Osteocyte (in vitro differentiated cells): ENCODE measurements at regions not wholly inside any gene's neighbourhood (a gene's known extent, or its start where the extent isn't known, plus 50 kb on each side); places are given as distances from the start of the nearest gene placed in this dataset.

ENCODE experiments used
- DNase-seq: peaks from one replicate; pipeline ENCODE4 v3.0.0; 2021; ENCODE audit warnings: mixed read lengths; ENCODE audit not compliant: unreplicated experiment; ENCODE audit errors: extremely low spot score
- H3K27ac Mint-ChIP-seq: one replicate; pipeline ENCODE4 v1.8.0; 2021; ENCODE audit warnings: mild to moderate bottlenecking, mixed read lengths; ENCODE audit not compliant: unreplicated experiment
- H3K27me3 Mint-ChIP-seq: one replicate; pipeline ENCODE4 v1.8.0; 2021; ENCODE audit warnings: mixed read lengths; ENCODE audit not compliant: unreplicated experiment
- H3K36me3 Mint-ChIP-seq: one replicate; pipeline ENCODE4 v1.8.0; 2021; ENCODE audit warnings: mixed read lengths; ENCODE audit not compliant: unreplicated experiment
- H3K4me1 Mint-ChIP-seq: one replicate; pipeline ENCODE4 v1.8.0; 2021; ENCODE audit warnings: mixed read lengths; ENCODE audit not compliant: unreplicated experiment
- H3K4me3 Mint-ChIP-seq: one replicate; pipeline ENCODE4 v1.8.0; 2021; ENCODE audit warnings: mild to moderate bottlenecking, moderate library complexity, mixed read lengths; ENCODE audit not compliant: unreplicated experiment
- H3K9me3 Mint-ChIP-seq: one replicate; pipeline ENCODE4 v1.8.0; 2021; ENCODE audit warnings: mixed read lengths; ENCODE audit not compliant: unreplicated experiment
- CTCF ChIP-seq: fragments of 200-600 bp; sonication (generic); IDR thresholded peaks from 2 replicates; pipeline ENCODE4 v1.5.0; 2021; ENCODE audit warnings: antibody characterized with exemption, mild to moderate bottlenecking, moderate library complexity

GRCh38 chr22:27558658-27559371 is 242.7 kb downstream of the MN1 start:
- DNase-seq: no peak
- peaks cover 9% of the 10 kb centered on the region for H3K4me1 Mint-ChIP-seq
- H3K4me3 Mint-ChIP-seq: no peak overlapping the region
- H3K27me3 Mint-ChIP-seq: no peaks in the 10 kb centered on the region
- no peaks in the 10 kb centered on the region for H3K36me3 Mint-ChIP-seq
- no peak for TF ChIP-seq CTCF
- no peak overlapping the region for H3K27ac Mint-ChIP-seq
- no peaks in the 10 kb centered on the region for H3K9me3 Mint-ChIP-seq

- DNase-seq: no peak
- peaks cover 5% of the 10 kb centered on the region for H3K4me1 Mint-ChIP-seq
- no peaks in the 10 kb centered on the region for H3K9me3 Mint-ChIP-seq
- H3K27me3 Mint-ChIP-seq: no peaks in the 10 kb centered on the region
- H3K27ac Mint-ChIP-seq: no peak overlapping the region
- no peak overlapping the region for H3K4me3 Mint-ChIP-seq
- no peak for TF ChIP-seq CTCF
- no peaks in the 10 kb centered on the region for H3K36me3 Mint-ChIP-seq
These were observed 240.8 kb downstream of the MN1 start for GRCh38 chr22:27560781-27561180.

- H3K4me1 Mint-ChIP-seq: peaks cover 5% of the 10 kb centered on the region
- H3K9me3 Mint-ChIP-seq: no peaks in the 10 kb centered on the region
- no peaks in the 10 kb centered on the region for H3K36me3 Mint-ChIP-seq
- no peak for DNase-seq
- no peak overlapping the region for H3K27ac Mint-ChIP-seq
- no peak overlapping the region for H3K4me3 Mint-ChIP-seq
- no peak for TF ChIP-seq CTCF
- H3K27me3 Mint-ChIP-seq: no peaks in the 10 kb centered on the region
These were observed 240.2 kb downstream of the MN1 start for GRCh38 chr22:27561286-27561904.

GRCh38 chr22:27564806-27565205 is 236.8 kb downstream of the MN1 start:
- no peak for TF ChIP-seq CTCF
- no peaks in the 10 kb centered on the region for H3K9me3 Mint-ChIP-seq
- H3K4me3 Mint-ChIP-seq: no peak overlapping the region
- H3K27me3 Mint-ChIP-seq: no peaks in the 10 kb centered on the region
- H3K36me3 Mint-ChIP-seq: no peaks in the 10 kb centered on the region
- no peak overlapping the region for H3K27ac Mint-ChIP-seq
- peaks cover 5% of the 10 kb centered on the region for H3K4me1 Mint-ChIP-seq
- no peak for DNase-seq

- no peak overlapping the region for H3K4me3 Mint-ChIP-seq
- H3K27me3 Mint-ChIP-seq: peaks cover 6% of the 10 kb centered on the region
These were observed 235.0 kb downstream of the MN1 start for GRCh38 chr22:27566602-27567001.

More at GRCh38 chr22:27566602-27567001, 235.0 kb downstream of the MN1 start:
- H3K9me3 Mint-ChIP-seq: no peaks in the 10 kb centered on the region
- H3K36me3 Mint-ChIP-seq: no peaks in the 10 kb centered on the region
- no peak for TF ChIP-seq CTCF
- DNase-seq: no peak
- H3K27ac Mint-ChIP-seq: no peak overlapping the region
- peaks cover 4% of the 10 kb centered on the region for H3K4me1 Mint-ChIP-seq
